ENCODE measurements at regions not wholly inside any gene's neighbourhood (a gene's known extent, or its start where the extent isn't known, plus 50 kb on each side); places are given as distances from the start of the nearest gene placed in this dataset.

DNA sequence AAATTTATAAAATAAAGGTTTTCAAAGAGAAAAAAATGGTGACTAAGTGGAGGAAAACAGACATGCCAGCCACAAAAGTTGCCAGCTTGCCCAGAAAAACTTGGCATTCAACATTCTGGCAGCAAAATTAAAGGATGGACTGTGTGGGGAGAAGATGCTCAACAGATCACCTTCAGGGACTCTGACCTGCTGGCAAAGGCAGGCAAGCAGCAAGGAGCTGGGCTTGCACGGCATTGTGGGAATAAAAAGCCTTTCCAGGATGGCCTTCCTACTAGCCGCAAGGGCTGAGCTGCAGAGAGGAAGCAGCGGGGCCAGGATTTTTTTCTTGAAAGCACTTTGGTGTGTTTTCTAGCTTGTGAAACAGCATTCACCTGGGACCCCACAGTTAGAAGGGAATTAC, 101.9 kb upstream of the CACNA2D3 start:
- POLR2A ChIA-PET, result no interaction called here
- no peak overlapping the region for H3K4me3 ChIP-seq (ENCODE audit: low read depth, low read length)
- CTCF ChIA-PET, result no interaction called here
- no peak for DNase-seq (ENCODE audit: low read depth, low spot score)
- TF ChIP-seq, protein P1, sequence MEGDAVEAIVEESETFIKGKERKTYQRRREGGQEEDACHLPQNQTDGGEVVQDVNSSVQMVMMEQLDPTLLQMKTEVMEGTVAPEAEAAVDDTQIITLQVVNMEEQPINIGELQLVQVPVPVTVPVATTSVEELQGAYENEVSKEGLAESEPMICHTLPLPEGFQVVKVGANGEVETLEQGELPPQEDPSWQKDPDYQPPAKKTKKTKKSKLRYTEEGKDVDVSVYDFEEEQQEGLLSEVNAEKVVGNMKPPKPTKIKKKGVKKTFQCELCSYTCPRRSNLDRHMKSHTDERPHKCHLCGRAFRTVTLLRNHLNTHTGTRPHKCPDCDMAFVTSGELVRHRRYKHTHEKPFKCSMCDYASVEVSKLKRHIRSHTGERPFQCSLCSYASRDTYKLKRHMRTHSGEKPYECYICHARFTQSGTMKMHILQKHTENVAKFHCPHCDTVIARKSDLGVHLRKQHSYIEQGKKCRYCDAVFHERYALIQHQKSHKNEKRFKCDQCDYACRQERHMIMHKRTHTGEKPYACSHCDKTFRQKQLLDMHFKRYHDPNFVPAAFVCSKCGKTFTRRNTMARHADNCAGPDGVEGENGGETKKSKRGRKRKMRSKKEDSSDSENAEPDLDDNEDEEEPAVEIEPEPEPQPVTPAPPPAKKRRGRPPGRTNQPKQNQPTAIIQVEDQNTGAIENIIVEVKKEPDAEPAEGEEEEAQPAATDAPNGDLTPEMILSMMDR (IDR thresholded peaks at IDR 0.05; ENCODE audit: insufficient read depth, low read length, missing control alignments), result no peak

DNA sequence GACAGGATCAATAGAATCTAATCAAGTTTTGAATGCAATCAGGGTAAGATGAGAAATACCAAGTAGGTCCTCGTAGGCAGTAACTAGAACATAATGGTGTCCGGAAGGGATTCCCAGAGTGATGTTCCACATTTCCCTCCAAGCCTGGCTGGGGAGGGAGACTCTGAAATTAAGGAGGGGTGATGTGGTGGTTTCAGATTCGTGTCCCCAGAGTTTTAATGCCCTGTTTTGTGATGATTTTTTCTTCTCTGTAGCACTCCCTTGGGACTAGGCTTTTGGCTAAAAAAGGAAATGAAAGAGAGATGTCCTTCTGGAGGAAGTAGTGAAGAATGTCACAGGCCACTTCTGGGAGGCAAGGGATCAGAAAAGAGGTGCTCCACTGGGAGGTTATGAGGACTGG, 108.3 kb upstream of the CACNA2D3 start:
- DNase-seq (ENCODE audit: low read depth, low spot score), result no peak
- POLR2A ChIA-PET, result no interaction called here
- no peak overlapping the region for H3K4me3 ChIP-seq (ENCODE audit: low read depth, low read length)
- TF ChIP-seq, protein P1 (IDR thresholded peaks at IDR 0.05; ENCODE audit: insufficient read depth, low read length, missing control alignments), result no peak
- CTCF ChIA-PET, result no interaction called here

DNA sequence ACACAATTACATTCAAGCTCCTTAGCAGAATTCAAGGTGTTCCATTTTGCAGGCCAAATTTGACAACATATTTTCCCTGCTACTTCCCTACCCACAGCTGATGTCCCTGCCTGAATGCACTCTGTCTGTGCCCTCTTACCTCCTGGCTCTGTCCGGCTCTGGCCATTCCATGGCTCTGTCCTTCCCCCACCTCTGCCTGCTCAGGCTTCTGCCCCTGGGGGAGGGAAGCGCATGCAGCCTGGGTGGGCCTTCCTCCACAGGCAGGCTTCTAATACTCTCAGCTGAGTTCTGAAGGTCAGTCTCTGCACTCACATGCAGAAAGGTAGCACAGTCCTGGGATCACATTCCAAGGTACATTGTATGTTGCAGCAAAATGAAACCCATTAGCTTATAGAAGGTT, 113.6 kb upstream of the CACNA2D3 start:
- ChIA-PET POLR2A (no interaction called here), CTCF (no interaction called here)
- no peak overlapping the region for H3K4me3 ChIP-seq (ENCODE audit: low read depth, low read length)
- DNase-seq (ENCODE audit: low read depth, low spot score), result no peak
- TF ChIP-seq, protein P1 (IDR thresholded peaks at IDR 0.05; ENCODE audit: insufficient read depth, low read length, missing control alignments), result no peak

DNA sequence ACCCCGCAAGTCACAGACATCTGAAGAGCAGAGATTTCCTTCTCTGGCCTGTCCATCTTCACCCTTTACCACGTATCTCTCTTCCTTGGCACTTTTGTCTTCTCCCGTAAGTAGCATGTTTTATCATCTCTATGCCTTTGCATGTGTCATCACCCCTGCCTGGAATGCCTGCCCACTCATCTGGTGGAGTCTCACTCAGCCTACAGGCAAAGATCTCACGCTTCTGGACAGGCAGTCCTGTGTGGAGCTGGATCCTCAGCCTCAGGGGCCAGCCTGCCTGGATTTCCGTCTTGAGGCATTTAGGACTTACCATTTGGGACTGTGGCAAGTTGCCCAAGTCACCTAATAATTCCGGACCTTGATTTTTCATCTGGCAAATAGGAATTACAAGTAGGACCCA, 114.3 kb upstream of the CACNA2D3 start:
- ChIA-PET CTCF (no interaction called here), POLR2A (no interaction called here)
- no peak overlapping the region for H3K4me3 ChIP-seq (ENCODE audit: low read depth, low read length)
- no peak for DNase-seq (ENCODE audit: low read depth, low spot score)
- TF ChIP-seq, protein P1 (IDR thresholded peaks at IDR 0.05; ENCODE audit: insufficient read depth, low read length, missing control alignments), result no peak

DNA sequence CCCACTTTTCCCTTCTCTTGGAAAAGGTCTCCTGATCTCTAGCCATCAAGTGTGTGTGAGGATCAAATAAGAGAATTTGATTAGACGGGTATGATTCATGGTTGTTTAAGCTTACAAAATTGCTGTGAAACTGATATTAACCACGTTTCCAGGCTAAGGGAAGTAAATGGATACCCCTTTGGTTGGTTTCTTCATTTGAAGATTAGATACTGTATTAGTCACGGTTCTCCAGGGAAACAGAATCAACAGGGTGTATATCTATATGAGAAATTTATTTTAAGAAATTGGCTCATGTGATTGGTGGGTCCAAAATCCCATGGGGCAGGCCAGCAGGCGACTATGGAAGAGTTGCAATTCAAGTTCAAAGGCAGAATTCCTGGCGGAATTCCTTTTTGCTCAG, 112.7 kb upstream of the SELENOK start:
- no peak overlapping the region for H3K4me3 ChIP-seq (ENCODE audit: low read depth, low read length)
- no peak for DNase-seq (ENCODE audit: low read depth, low spot score)
- POLR2A ChIA-PET, result no interaction called here
- CTCF ChIA-PET, result no interaction called here
- TF ChIP-seq, protein P1 (IDR thresholded peaks at IDR 0.05; ENCODE audit: insufficient read depth, low read length, missing control alignments), result no peak

DNA sequence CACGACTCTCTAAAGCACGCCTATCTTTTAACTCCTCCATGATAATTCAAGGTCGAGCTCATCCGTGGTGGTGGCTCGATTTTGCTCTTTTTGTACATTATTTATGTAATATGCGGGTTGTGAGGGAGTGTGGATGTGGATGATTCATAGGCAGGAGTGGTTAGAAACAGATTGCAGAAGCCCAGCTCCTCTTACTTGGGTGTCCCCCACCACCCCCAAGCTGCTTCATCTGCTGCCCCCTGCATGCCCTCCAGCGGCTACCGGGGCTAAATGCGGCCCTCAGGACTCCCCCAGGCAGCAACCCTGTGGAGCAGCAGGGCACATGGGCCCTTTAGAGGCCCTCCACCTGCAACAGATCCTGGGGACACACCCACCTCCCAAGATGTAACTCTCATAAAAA, 111.5 kb upstream of the SELENOK start:
- H3K4me3 ChIP-seq (ENCODE audit: low read depth, low read length), result no peak overlapping the region
- no peak for DNase-seq (ENCODE audit: low read depth, low spot score)
- ChIA-PET POLR2A (no interaction called here), CTCF (no interaction called here)
- TF ChIP-seq, protein P1 (IDR thresholded peaks at IDR 0.05; ENCODE audit: insufficient read depth, low read length, missing control alignments), result no peak
